Dedifferentiated amniotic fluid mesenchymal stem cell (primary cell): ENCODE measurements at regions not wholly inside any gene's neighbourhood (a gene's known extent, or its start where the extent isn't known, plus 50 kb on each side); places are given as distances from the start of the nearest gene placed in this dataset.
"Not testable (repeated sequence)": the region's sequence is repeated elsewhere in the genome, so short reads cannot be mapped to it uniquely, and the experiment has no call there.

Experiments used
- DNase-seq: peaks from one replicate; pipeline ENCODE4 v3.0.0-alpha.2; 2016; ENCODE audit errors: extremely low spot score

- DNase-seq: no peak
These were observed 82.2 kb upstream of the HABP2 start for GRCh38 chr10:113470372-113471240.

GRCh38 chr10:113471241-113471996 is 81.4 kb upstream of the HABP2 start:
- DNase-seq: no peak

GRCh38 chr10:113473011-113473410 is 79.8 kb upstream of the HABP2 start:
- no peak for DNase-seq

- DNase-seq: peak; percentile 58
These were observed 79.0 kb upstream of the HABP2 start for GRCh38 chr10:113473851-113474250.

GRCh38 chr10:113474752-113475151 is 78.1 kb upstream of the HABP2 start:
- no peak for DNase-seq

- peak; percentile 81 for DNase-seq
These were observed 77.5 kb upstream of the HABP2 start for GRCh38 chr10:113475381-113475807.

GRCh38 chr10:113476191-113476590 is 76.7 kb upstream of the HABP2 start:
- DNase-seq: no peak

GRCh38 chr10:113476673-113477072 is 76.2 kb upstream of the HABP2 start:
- DNase-seq: no peak

GRCh38 chr10:113477451-113477850 is 75.4 kb upstream of the HABP2 start:
- DNase-seq: no peak

GRCh38 chr10:113479346-113480080 is 73.3 kb upstream of the HABP2 start:
- DNase-seq: no peak

- DNase-seq: no peak
These were observed 72.8 kb upstream of the HABP2 start for GRCh38 chr10:113480081-113480360.

- no peak for DNase-seq
These were observed 71.9 kb upstream of the HABP2 start for GRCh38 chr10:113480851-113481502.

- DNase-seq: no peak
These were observed 68.4 kb upstream of the HABP2 start for GRCh38 chr10:113484487-113484886.

GRCh38 chr10:113485736-113486135 is 67.1 kb upstream of the HABP2 start:
- DNase-seq: no peak

- no peak for DNase-seq
These were observed 66.3 kb upstream of the HABP2 start for GRCh38 chr10:113486531-113486930.

- DNase-seq: no peak
These were observed 65.7 kb upstream of the HABP2 start for GRCh38 chr10:113487154-113487553.

GRCh38 chr10:113488186-113488585 is 64.7 kb upstream of the HABP2 start:
- no peak for DNase-seq

GRCh38 chr10:113489522-113489921 is 63.3 kb upstream of the HABP2 start:
- not testable (repeated sequence) for DNase-seq

GRCh38 chr10:113491967-113492565 is 60.8 kb upstream of the HABP2 start:
- peak; percentile 68 for DNase-seq

GRCh38 chr10:113493195-113493594 is 59.7 kb upstream of the HABP2 start:
- DNase-seq: peak; percentile 52

- DNase-seq: peak; percentile 54
These were observed 59.0 kb upstream of the HABP2 start for GRCh38 chr10:113493882-113494301.
